HEK293 (cell line): ENCODE measurements at regions not wholly inside any gene's neighbourhood (a gene's known extent, or its start where the extent isn't known, plus 50 kb on each side); places are given as distances from the start of the nearest gene placed in this dataset.

ENCODE experiments used
- ZBTB20 ChIP-seq: fragments of 450-650 bp; formaldehyde crosslinking; IDR thresholded peaks from 2 replicates; pipeline ENCODE4 v1.5.1; 2016; ENCODE audit warnings: missing biosample characterization, missing genetic modification characterization
- ZBTB26 ChIP-seq: fragments of 450-650 bp; formaldehyde crosslinking; optimal IDR thresholded peaks from 2 replicates; pipeline ENCODE3; 2016; ENCODE audit warnings: missing biosample characterization, mild to moderate bottlenecking, missing genetic modification characterization
- ZNF169 ChIP-seq: fragments of 450-650 bp; formaldehyde crosslinking; IDR thresholded peaks from 2 replicates; pipeline ENCODE4 v1.5.1; 2016; ENCODE audit warnings: missing biosample characterization, missing genetic modification characterization
- ZNF175 ChIP-seq: fragments of 450-650 bp; formaldehyde crosslinking; IDR thresholded peaks from 2 replicates; pipeline ENCODE4 v1.5.1; 2016; ENCODE audit warnings: missing biosample characterization, missing genetic modification characterization
- ZNF239 ChIP-seq: fragments of 450-650 bp; formaldehyde crosslinking; IDR thresholded peaks from 2 replicates; pipeline ENCODE4 v1.5.1; 2016; ENCODE audit warnings: missing biosample characterization, missing genetic modification characterization
- ZNF555 ChIP-seq: fragments of 450-650 bp; formaldehyde crosslinking; conservative IDR thresholded peaks from 2 replicates; pipeline ENCODE4 v1.5.1; 2017; ENCODE audit warnings: missing biosample characterization, mild to moderate bottlenecking, missing genetic modification characterization, inconsistent platforms
- ZNF561 ChIP-seq: fragments of 450-650 bp; IDR thresholded peaks from 2 replicates; pipeline ENCODE4 v1.5.1; 2018; ENCODE audit warnings: missing biosample characterization, missing genetic modification characterization, borderline replicate concordance
- ZNF639 ChIP-seq: fragments of 450-650 bp; formaldehyde crosslinking; IDR thresholded peaks from 2 replicates; pipeline ENCODE4 v1.5.1; 2016; ENCODE audit warnings: missing biosample characterization, missing genetic modification characterization
- TF ChIP-seq, protein P1 (sequence below): fragments of 450-650 bp; formaldehyde crosslinking; IDR thresholded peaks from 2 replicates; pipeline ENCODE4 v1.5.1; 2016; ENCODE audit warnings: missing biosample characterization, missing genetic modification characterization

DNA sequence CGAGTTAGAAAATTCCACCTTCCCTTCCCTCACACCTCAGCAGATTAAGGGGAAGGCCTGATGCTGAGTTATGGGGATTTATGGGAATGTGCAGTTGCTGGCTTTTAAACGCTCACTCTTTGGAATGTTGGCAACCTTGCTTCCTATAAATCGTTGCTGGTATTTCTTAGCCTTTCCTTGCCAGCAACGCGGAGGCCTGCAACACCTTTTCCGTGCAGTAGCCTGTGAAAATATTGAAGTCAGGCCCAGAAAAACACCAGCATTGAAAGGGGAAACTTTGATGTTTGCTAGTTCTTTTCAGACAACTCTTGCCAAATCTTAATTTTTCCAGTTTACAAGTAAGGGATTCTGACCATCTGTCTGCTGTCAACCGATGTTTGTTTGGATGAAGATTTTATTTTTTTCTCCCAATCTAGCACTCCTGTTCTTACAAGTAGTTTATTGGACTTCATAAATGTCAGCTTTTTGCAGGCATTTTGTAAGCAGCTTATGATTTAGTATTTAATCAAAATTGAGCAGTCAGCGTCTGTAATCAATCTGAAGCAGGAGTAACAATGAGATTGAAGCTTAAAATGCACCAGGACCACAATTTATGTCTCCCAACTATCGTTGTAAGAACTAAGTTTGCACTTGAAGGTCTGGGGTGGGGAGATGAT is 251.0 kb downstream of the RPLP1 start:
- TF ChIP-seq ZBTB20 (tag by site-specific recombination) (no peak), ZNF639 (tag by site-specific recombination) (no peak), ZNF239 (tag by site-specific recombination) (no peak), ZNF175 (tag by site-specific recombination) (no peak), ZNF561 (tag by site-specific recombination) (no peak), ZBTB26 (tag by site-specific recombination) (no peak), ZNF169 (tag by site-specific recombination) (no peak), ZNF555 (tag by site-specific recombination) (no peak)
- TF ChIP-seq, protein P1, sequence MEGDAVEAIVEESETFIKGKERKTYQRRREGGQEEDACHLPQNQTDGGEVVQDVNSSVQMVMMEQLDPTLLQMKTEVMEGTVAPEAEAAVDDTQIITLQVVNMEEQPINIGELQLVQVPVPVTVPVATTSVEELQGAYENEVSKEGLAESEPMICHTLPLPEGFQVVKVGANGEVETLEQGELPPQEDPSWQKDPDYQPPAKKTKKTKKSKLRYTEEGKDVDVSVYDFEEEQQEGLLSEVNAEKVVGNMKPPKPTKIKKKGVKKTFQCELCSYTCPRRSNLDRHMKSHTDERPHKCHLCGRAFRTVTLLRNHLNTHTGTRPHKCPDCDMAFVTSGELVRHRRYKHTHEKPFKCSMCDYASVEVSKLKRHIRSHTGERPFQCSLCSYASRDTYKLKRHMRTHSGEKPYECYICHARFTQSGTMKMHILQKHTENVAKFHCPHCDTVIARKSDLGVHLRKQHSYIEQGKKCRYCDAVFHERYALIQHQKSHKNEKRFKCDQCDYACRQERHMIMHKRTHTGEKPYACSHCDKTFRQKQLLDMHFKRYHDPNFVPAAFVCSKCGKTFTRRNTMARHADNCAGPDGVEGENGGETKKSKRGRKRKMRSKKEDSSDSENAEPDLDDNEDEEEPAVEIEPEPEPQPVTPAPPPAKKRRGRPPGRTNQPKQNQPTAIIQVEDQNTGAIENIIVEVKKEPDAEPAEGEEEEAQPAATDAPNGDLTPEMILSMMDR (tag by site-specific recombination) = no peak
